ENCODE measurements at regions not wholly inside any gene's neighbourhood (a gene's known extent, or its start where the extent isn't known, plus 50 kb on each side); places are given as distances from the start of the nearest gene placed in this dataset.
"Not testable (repeated sequence)": the region's sequence is repeated elsewhere in the genome, so short reads cannot be mapped to it uniquely, and the experiment has no call there.

DNA sequence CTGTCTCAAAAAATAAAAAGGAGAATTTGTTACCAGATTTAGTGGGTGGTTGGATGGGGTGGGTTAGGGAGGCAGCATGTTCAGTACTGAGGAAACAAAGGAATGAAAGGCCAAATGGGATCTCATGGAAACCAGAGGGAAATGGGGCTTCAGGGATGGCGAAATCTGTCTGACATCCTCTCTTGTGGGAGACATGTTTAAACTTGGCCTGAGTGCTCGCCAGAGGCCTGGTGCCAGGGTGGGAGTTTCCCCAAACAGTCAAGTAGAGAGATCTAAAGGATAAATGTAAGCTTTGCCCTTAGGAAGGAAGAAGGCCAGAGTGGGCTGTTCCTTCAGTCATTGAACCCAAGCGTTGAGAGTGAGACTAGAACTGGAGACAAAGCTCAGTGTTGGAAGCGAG lies 61.9 kb upstream of the AKIRIN2 start:
- no peak for DNase-seq (ENCODE audit: low read depth)

DNA sequence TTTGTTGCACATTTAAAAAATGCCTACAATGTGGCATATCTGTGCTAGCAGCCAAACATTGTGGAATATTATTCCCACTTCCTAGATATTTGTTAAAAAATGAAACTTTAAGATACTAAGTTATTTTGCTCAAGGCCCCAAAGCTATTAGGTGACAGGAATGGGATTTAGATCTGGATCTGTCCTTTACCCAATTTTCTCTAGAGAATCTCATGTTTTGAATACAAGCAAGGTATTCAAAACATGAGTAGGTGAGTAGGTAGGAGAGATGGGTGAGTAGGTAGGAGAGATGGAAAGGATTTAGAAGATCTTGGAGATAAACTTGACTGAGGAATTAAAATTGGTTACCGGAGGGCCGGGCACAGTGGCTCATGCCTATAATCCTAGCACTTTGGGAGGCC lies 61.2 kb upstream of the AKIRIN2 start:
- no peak for DNase-seq (ENCODE audit: low read depth)

DNA sequence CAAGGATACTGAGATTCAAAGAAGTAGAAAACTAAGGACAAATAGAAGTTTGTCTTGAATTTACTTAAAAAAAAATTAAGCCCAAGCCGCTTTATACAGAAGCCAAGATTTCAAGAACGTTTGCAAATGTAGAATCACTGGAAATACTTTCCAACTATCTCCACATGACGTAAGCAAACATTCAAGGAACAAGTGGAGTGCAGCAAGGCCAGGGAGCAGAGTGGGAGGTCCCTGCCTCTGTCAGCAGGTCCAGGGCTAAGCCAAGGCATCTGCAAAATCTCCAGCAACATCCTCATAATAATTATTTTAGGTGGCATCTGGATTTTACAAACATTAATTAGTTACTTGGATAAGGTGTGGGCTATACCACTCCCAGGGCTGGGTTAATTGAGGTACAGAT lies 60.1 kb upstream of the AKIRIN2 start:
- DNase-seq (ENCODE audit: low read depth), result no peak

DNA sequence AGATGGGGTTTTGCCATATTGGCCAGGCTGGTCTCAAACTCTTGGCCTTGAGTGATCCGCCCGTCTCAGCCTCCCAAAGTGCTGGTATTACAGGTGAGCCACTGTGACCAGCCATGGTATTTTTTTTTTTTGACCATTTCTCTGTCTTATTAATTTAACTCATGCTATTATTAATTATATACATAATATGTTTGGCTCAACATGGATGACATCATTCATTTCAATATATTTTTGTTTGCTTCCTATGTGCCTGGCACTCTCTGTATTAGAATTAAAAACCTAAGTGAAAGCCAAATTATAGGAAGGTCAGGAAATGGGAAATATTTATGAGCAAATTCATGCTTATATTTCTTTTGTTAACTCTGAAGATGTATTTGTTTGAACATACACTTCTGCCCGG lies 55.8 kb upstream of the AKIRIN2 start:
- DNase-seq (ENCODE audit: low read depth), result no peak

DNA sequence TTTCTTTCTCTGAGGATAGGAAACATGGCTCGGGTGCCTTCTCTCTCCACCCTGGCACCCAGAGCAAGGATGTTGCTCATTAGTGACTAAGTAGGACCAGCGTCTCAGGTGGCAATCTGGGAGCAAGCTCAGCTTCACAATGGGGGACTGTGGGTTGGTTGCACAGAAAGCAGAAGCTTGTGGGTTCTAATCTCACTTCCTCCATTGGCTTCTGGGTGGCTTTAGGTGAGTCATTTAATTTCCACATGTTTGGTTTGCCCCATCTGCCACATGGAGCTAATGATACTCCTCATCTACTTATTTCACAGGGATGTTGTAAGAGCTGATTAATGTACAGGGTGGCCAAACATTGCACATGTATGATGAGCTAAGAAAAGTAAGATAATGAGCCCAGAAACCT lies 54.8 kb upstream of the AKIRIN2 start:
- no peak for DNase-seq (ENCODE audit: low read depth)

DNA sequence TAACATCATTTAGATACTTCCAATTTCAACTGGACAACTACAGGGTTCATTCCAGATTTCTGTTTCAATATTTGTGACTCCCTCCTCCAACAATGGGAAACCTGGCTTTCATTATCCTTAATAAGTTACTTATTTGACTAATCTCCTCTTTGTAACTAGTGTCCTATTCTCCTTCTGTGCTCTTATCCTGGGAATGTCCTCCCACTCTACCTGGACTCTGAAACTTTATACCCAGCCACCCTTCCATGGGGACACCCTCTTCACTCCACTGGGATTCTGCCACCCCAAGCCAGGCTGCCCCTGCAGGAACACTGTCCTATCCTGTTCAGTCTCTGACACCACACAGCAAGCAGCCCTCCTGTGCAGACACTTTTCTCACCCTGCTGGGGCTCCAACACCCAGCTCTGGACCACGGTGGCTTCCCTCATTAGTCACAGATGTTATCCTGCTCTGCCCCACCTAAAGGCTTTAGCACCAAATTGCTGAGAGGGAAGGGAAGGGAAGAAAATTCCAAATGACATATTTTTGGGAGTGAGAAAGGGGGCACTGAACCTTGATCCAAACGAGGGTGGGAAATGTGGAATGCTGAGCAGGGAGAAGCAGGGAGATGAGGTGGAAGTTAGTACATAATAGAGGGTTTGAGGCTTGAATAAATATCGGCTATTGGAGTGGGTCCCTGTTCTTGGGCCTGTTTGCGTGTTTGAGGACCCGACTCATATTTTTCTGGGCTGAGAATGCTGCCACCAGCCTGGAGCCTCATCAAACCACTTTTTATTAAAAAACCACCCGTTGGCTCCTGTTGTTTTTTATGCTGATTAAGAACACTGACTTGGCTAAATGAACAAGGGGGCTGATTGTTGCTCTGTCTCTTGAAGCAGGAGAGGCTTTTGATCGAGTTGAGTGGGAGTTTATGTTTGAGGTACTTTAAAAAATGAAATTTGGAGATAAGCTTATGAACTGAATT lies 54.0 kb upstream of the AKIRIN2 start:
- DNase-seq (ENCODE audit: low read depth), result no peak

DNA sequence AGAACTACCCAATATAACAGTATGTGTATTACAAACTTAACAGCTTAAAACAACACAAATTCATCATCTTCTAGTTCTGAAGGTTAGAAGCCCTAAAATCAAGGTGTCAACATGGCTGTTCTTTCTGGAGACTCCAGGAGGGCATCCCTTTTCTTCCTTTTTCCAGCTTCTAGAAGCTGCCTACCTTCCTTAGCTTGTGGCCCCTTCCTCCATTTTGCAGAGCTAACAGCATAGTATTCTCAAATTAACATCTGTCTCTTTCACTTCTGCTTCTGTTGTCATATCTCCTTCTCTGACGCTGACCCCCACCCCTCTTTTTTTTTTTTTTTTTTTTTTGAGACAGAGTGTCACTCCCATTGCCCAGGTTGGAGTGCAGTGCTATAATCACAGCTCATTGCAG lies 52.8 kb upstream of the AKIRIN2 start:
- no peak for DNase-seq (ENCODE audit: low read depth)

DNA sequence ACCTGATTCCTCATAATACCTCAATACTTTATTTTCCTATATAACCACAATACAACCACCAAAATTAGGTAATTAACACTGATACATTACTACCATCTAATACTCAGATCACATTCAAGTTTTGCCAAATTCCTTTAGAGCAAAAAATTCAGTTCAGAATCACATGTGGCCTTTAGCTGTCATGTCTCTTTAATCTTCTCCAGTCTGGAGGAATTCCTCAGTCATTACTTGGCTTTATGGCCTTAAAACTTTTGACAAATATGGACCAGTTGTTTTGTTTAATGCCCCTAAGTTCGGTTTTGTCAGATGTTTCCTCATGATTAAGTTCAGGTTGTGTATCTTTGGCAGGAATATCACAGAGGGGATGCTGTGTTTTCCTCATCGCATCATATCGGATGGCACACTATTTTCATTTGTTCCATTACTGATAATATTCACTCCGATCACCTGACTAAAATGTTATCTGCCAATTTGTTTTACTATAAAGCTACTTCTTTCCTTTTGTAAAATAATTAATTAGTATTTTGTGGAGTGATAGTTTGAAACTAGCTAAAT lies 51.2 kb upstream of the AKIRIN2 start:
- no peak for DNase-seq (ENCODE audit: low read depth)

DNA sequence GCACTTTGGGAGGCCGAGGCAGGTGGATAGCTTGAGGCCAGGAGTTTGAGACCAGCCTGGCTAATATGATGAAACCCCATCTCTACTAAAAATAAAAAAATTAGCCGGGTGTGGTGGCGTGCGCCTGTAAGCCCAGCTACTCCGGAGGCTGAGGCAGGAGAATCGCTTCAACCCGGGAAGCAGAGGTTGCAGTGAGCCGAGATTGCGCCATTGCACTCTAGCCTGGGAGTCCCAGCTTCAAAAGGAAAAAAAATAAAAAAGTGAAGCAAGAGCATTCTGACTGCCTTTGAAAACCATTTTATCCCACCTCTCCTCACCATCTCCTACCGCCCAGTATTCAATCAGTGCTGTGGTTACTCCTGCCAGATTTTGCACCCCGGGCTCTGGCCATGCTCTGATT lies 50.5 kb upstream of the AKIRIN2 start:
- DNase-seq (ENCODE audit: low read depth), result not testable (repeated sequence)
